ENCODE measurements at regions not wholly inside any gene's neighbourhood (a gene's known extent, or its start where the extent isn't known, plus 50 kb on each side); places are given as distances from the start of the nearest gene placed in this dataset.

- peak; percentile 44 for DNase-seq
Measured at GRCh38 chr13:62320129-62321108, 904.8 kb upstream of the PCDH20 start.

GRCh38 chr13:62309904-62310303 is 894.3 kb upstream of the PCDH20 start:
- peak; percentile 2 for DNase-seq

- DNase-seq, result peak; percentile 6
Measured at GRCh38 chr13:62305756-62306155, 890.1 kb upstream of the PCDH20 start.

- DNase-seq, result no peak
Measured at GRCh38 chr13:62302341-62302740, 886.7 kb upstream of the PCDH20 start.

- peak; percentile 5 for DNase-seq
Measured at GRCh38 chr13:62299988-62300387, 884.3 kb upstream of the PCDH20 start.

GRCh38 chr13:62296812-62297211 is 881.2 kb upstream of the PCDH20 start:
- DNase-seq, result no peak

GRCh38 chr13:62294244-62294643 is 878.6 kb upstream of the PCDH20 start:
- DNase-seq, result no peak

GRCh38 chr13:62292714-62293480 is 877.2 kb upstream of the PCDH20 start:
- DNase-seq, result no peak

GRCh38 chr13:62290542-62290941 is 874.9 kb upstream of the PCDH20 start:
- no peak for DNase-seq

GRCh38 chr13:62287764-62288163 is 872.1 kb upstream of the PCDH20 start:
- DNase-seq, result no peak

- no peak for DNase-seq
Measured at GRCh38 chr13:62280590-62280989, 864.9 kb upstream of the PCDH20 start.

GRCh38 chr13:62278271-62278670 is 862.6 kb upstream of the PCDH20 start:
- DNase-seq, result no peak

- DNase-seq, result no peak
Measured at GRCh38 chr13:62251734-62252133, 836.1 kb upstream of the PCDH20 start.

- DNase-seq, result no peak
Measured at GRCh38 chr13:62250501-62251201, 835.0 kb upstream of the PCDH20 start.

GRCh38 chr13:62246581-62246980 is 830.9 kb upstream of the PCDH20 start:
- no peak for DNase-seq

GRCh38 chr13:62243106-62243505 is 827.5 kb upstream of the PCDH20 start:
- DNase-seq, result no peak

GRCh38 chr13:62234780-62235440 is 819.3 kb upstream of the PCDH20 start:
- DNase-seq, result no peak

GRCh38 chr13:62210951-62211350 is 795.3 kb upstream of the PCDH20 start:
- no peak for DNase-seq

- DNase-seq, result no peak
Measured at GRCh38 chr13:62209529-62209928, 793.9 kb upstream of the PCDH20 start.

GRCh38 chr13:62207388-62207787 is 791.7 kb upstream of the PCDH20 start:
- no peak for DNase-seq

GRCh38 chr13:62206165-62206564 is 790.5 kb upstream of the PCDH20 start:
- DNase-seq, result no peak

- DNase-seq, result no peak
Measured at GRCh38 chr13:62205273-62205672, 789.6 kb upstream of the PCDH20 start.
